Uterus (tissue), 3 donors: ENCODE measurements at regions not wholly inside any gene's neighbourhood (a gene's known extent, or its start where the extent isn't known, plus 50 kb on each side); places are given as distances from the start of the nearest gene placed in this dataset.

Experiments used
- DNase-seq, 2 donors: peaks; one replicate each; pipeline ENCODE4 v3.0.0-alpha.2; 2019 to 2020
- H3K27ac ChIP-seq, 2 donors: fragments of 200-600 bp; sonication (generic); 1 replicate in 1 of 2; 2 replicates in 1 of 2; pipeline ENCODE4 v1.5.1; 2016 to 2018
- H3K27me3 ChIP-seq, 2 donors: fragments of 200-600 bp; sonication (generic); one replicate each; pipeline ENCODE4 v1.5.1; 2018 to 2019; ENCODE audit warnings: control low read depth in 1 of 2
- H3K36me3 ChIP-seq, 2 donors: fragments of 200-600 bp; sonication (generic); one replicate each; pipeline ENCODE4 v1.5.1; 2019; ENCODE audit warnings: control low read depth in 1 of 2
- H3K4me1 ChIP-seq, 2 donors: fragments of 200-600 bp; sonication (generic); one replicate each; pipeline ENCODE4 v1.5.1; 2018 to 2019; ENCODE audit warnings: control low read depth in 1 of 2
- H3K4me3 ChIP-seq, 2 donors: fragments of 200-600 bp; sonication (generic); 1 replicate in 1 of 2; 2 replicates in 1 of 2; pipeline ENCODE4 v1.5.1; 2018 to 2019; ENCODE audit warnings: mild to moderate bottlenecking in 1 of 2
- H3K9me3 ChIP-seq, 2 donors: fragments of 200-600 bp; sonication (generic); one replicate each; pipeline ENCODE4 v1.5.1; 2019; ENCODE audit warnings: control low read depth in 1 of 2
- CTCF ChIP-seq, 4 experiments: fragments of 200-600 bp in 2 of 4; fragments of 450-650 bp in 2 of 4; sonication (generic) in 2 of 4; IDR thresholded peaks; one replicate each; pipeline ENCODE4 v1.5.1; 2016 to 2019; ENCODE audit warnings: antibody characterized with exemption in 4 of 4, mild to moderate bottlenecking in 2 of 4, moderate library complexity in 1 of 4
- POLR2A ChIP-seq, 2 donors: fragments of 450-650 bp; IDR thresholded peaks; one replicate each; pipeline ENCODE4 v1.6.1; 2016; ENCODE audit warnings: antibody characterized with exemption in 2 of 2, mild to moderate bottlenecking in 1 of 2, moderate library complexity in 1 of 2
- intact Hi-C: fragments of 100-400 bp; cut with DNase I; formaldehyde crosslinking; loops from one replicate; pipeline ENCODE4 v1.15.1; 2023; ENCODE audit warnings: low total_unique reads
- donor health status: DM: yes; HTN: yes; CAD: no.

- Histone ChIP-seq H3K27ac (no peak overlapping the region), H3K4me1 (no peaks in the 10 kb centered on the region), H3K36me3 (no peaks in the 10 kb centered on the region), H3K9me3 (no peaks in the 10 kb centered on the region), H3K4me3 (no peak overlapping the region), H3K27me3 (no peaks in the 10 kb centered on the region)
- TF ChIP-seq POLR2A (IDR thresholded peaks at IDR 0.05) (no peak), CTCF (IDR thresholded peaks at IDR 0.05) (no peak)
- no peak for DNase-seq
- intact Hi-C loops = no loop called here
Measured at GRCh38 chr1:81337226-81337625, 463.5 kb upstream of the ADGRL2 start.

GRCh38 chr1:81335876-81336275, 464.9 kb upstream of the ADGRL2 start:
- no peaks in the 10 kb centered on the region for H3K36me3 ChIP-seq
- no peaks in the 10 kb centered on the region for H3K9me3 ChIP-seq
- intact Hi-C loops = no loop called here
- no peak overlapping the region for H3K27ac ChIP-seq
- TF ChIP-seq POLR2A (IDR thresholded peaks at IDR 0.05) = no peak
- no peaks in the 10 kb centered on the region for H3K27me3 ChIP-seq
- no peaks in the 10 kb centered on the region for H3K4me1 ChIP-seq
- no peak for DNase-seq
- H3K4me3 ChIP-seq = no peak overlapping the region

DNA sequence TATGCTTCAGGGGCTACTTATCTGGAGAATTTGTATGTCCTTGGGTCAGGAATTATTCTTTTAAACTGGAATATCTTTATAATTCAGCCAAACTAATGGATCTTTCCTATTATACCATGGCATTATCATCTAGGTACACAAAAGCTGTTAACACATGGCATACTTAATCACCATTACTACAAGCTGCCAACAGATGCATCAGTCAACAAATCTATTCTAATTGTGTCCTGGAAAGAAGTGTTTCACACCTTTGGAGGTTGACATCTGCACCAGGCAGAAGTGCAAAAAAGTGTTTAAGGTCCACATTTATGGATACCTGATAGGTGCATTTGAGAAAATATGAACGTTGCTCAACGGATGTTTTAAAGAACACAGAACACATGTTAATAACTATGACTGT, 470.2 kb upstream of the ADGRL2 start:
- no peak for TF ChIP-seq CTCF (IDR thresholded peaks at IDR 0.05)
- no peak for TF ChIP-seq POLR2A (IDR thresholded peaks at IDR 0.05)
- Histone ChIP-seq H3K4me1 (no peaks in the 10 kb centered on the region), H3K27me3 (no peaks in the 10 kb centered on the region), H3K4me3 (no peak overlapping the region), H3K9me3 (no peaks in the 10 kb centered on the region), H3K27ac (no peak overlapping the region), H3K36me3 (no peaks in the 10 kb centered on the region)
- intact Hi-C loops = no loop called here
- no peak for DNase-seq

GRCh38 chr1:81330111-81330510, 470.6 kb upstream of the ADGRL2 start:
- Histone ChIP-seq H3K4me3 (no peak overlapping the region), H3K27ac (no peak overlapping the region), H3K36me3 (no peaks in the 10 kb centered on the region), H3K9me3 (no peaks in the 10 kb centered on the region), H3K4me1 (no peaks in the 10 kb centered on the region), H3K27me3 (no peaks in the 10 kb centered on the region)
- intact Hi-C loops = no loop called here
- TF ChIP-seq CTCF (IDR thresholded peaks at IDR 0.05) (no peak), POLR2A (IDR thresholded peaks at IDR 0.05) (no peak)
- no peak for DNase-seq

- no peak for DNase-seq
- H3K4me3 ChIP-seq = no peak overlapping the region
- intact Hi-C loops = no loop called here
- no peak overlapping the region for H3K27ac ChIP-seq
- H3K36me3 ChIP-seq = no peaks in the 10 kb centered on the region
- no peaks in the 10 kb centered on the region for H3K9me3 ChIP-seq
- H3K4me1 ChIP-seq = no peaks in the 10 kb centered on the region
- H3K27me3 ChIP-seq = no peaks in the 10 kb centered on the region
- TF ChIP-seq CTCF (IDR thresholded peaks at IDR 0.05) = no peak
Measured at GRCh38 chr1:81329041-81329440, 471.7 kb upstream of the ADGRL2 start.

- no peaks in the 10 kb centered on the region for H3K4me1 ChIP-seq
- intact Hi-C loops = no loop called here
Measured at GRCh38 chr1:81327743-81328142, 473.0 kb upstream of the ADGRL2 start.

More at GRCh38 chr1:81327743-81328142, 473.0 kb upstream of the ADGRL2 start:
- TF ChIP-seq CTCF (IDR thresholded peaks at IDR 0.05) (no peak), POLR2A (IDR thresholded peaks at IDR 0.05) (no peak)
- Histone ChIP-seq H3K4me3 (no peak overlapping the region), H3K36me3 (no peaks in the 10 kb centered on the region), H3K9me3 (no peaks in the 10 kb centered on the region), H3K27ac (no peak overlapping the region), H3K27me3 (no peaks in the 10 kb centered on the region)
- DNase-seq = no peak
